HG03565 (cell line): ENCODE measurements at regions not wholly inside any gene's neighbourhood (a gene's known extent, or its start where the extent isn't known, plus 50 kb on each side); places are given as distances from the start of the nearest gene placed in this dataset.
A peak's percentile ranks its signal among the peaks of the same experiment; 100 is the strongest.
"Not testable (repeated sequence)": the region's sequence is repeated elsewhere in the genome, so short reads cannot be mapped to it uniquely, and the experiment has no call there.

Experiments
- ATAC-seq: cut with Tn5 transposase; IDR thresholded peaks from one replicate; pipeline ENCODE4 v1.9.1; 2021; ENCODE audit warnings: mild to moderate bottlenecking, moderate library complexity; ENCODE audit not compliant: unreplicated experiment

GRCh38 chr9:105021917-105022316 lies 94.0 kb upstream of the ABCA1 start:
- no peak for ATAC-seq

- not testable (repeated sequence) for ATAC-seq
These were observed 94.6 kb upstream of the ABCA1 start for GRCh38 chr9:105022545-105022944.

GRCh38 chr9:105023788-105024187 lies 95.8 kb upstream of the ABCA1 start:
- ATAC-seq: no peak

- ATAC-seq: no peak
These were observed 96.6 kb upstream of the ABCA1 start for GRCh38 chr9:105024529-105024928.

GRCh38 chr9:105026451-105026850 lies 98.5 kb upstream of the ABCA1 start:
- no peak for ATAC-seq

GRCh38 chr9:105027084-105027483 lies 99.1 kb upstream of the ABCA1 start:
- ATAC-seq: no peak

- no peak for ATAC-seq
These were observed 102.3 kb upstream of the ABCA1 start for GRCh38 chr9:105030285-105030684.

GRCh38 chr9:105037139-105037538 lies 109.2 kb upstream of the ABCA1 start:
- no peak for ATAC-seq

- ATAC-seq: no peak
These were observed 110.1 kb upstream of the ABCA1 start for GRCh38 chr9:105038051-105038450.

GRCh38 chr9:105039175-105039799 lies 111.3 kb upstream of the ABCA1 start:
- no peak for ATAC-seq

- ATAC-seq: no peak
These were observed 115.5 kb upstream of the ABCA1 start for GRCh38 chr9:105043370-105043936.

GRCh38 chr9:105044518-105044917 lies 116.6 kb upstream of the ABCA1 start:
- ATAC-seq: no peak

GRCh38 chr9:105046907-105047741 lies 119.2 kb upstream of the ABCA1 start:
- no peak for ATAC-seq

- no peak for ATAC-seq
These were observed 119.7 kb upstream of the ABCA1 start for GRCh38 chr9:105047742-105048041.

- ATAC-seq: no peak
These were observed 120.4 kb upstream of the ABCA1 start for GRCh38 chr9:105048331-105048730.

- no peak for ATAC-seq
These were observed 122.3 kb upstream of the ABCA1 start for GRCh38 chr9:105050296-105050695.

GRCh38 chr9:105051897-105052296 lies 123.9 kb upstream of the ABCA1 start:
- no peak for ATAC-seq

- ATAC-seq: no peak
These were observed 124.4 kb upstream of the ABCA1 start for GRCh38 chr9:105052346-105052745.

GRCh38 chr9:105053209-105053652 lies 125.3 kb upstream of the ABCA1 start:
- ATAC-seq: peak; percentile 85

- no peak for ATAC-seq
These were observed 126.5 kb upstream of the ABCA1 start for GRCh38 chr9:105054491-105054890.

GRCh38 chr9:105055917-105056316 lies 128.0 kb upstream of the ABCA1 start:
- ATAC-seq: no peak

GRCh38 chr9:105057551-105057950 lies 129.6 kb upstream of the ABCA1 start:
- ATAC-seq: no peak
